Astrocyte (in vitro differentiated cells and primary cell): ENCODE measurements at regions not wholly inside any gene's neighbourhood (a gene's known extent, or its start where the extent isn't known, plus 50 kb on each side); places are given as distances from the start of the nearest gene placed in this dataset.

Experiments
- DNase-seq: peaks from one replicate; pipeline ENCODE4 v3.0.0-alpha.2; 2010; ENCODE audit warnings: low read depth
- FAIRE-seq: peaks from 2 replicates; lab custom pipeline; 2011; peaks lifted over from hg19 to GRCh38; lab: Jason Lieb, UNC
- H2AFZ ChIP-seq: 2 replicates; pipeline ENCODE4 v1.6.0; 2012; ENCODE audit warnings: low read depth, low read length, inconsistent platforms
- H3K27ac ChIP-seq: 2 replicates; pipeline ENCODE4 v1.5.1; 2011; ENCODE audit warnings: low read depth, low read length, inconsistent platforms
- H3K27me3 ChIP-seq: 2 replicates; pipeline ENCODE4 v1.6.0; 2011; ENCODE audit warnings: low read length, inconsistent platforms; ENCODE audit not compliant: insufficient read depth
- H3K36me3 ChIP-seq: 2 replicates; pipeline ENCODE4 v1.5.1; 2011; ENCODE audit warnings: low read length, inconsistent platforms; ENCODE audit not compliant: insufficient read depth
- H3K4me1 ChIP-seq: 2 replicates; pipeline ENCODE4 v1.5.1; 2011; ENCODE audit warnings: low read length, inconsistent platforms; ENCODE audit not compliant: insufficient read depth
- H3K4me2 ChIP-seq: 2 replicates; pipeline ENCODE4 v1.6.0; 2012; ENCODE audit warnings: low read length, inconsistent platforms
- H3K4me3 ChIP-seq: 2 replicates; pipeline ENCODE4 v1.5.1; 2011; ENCODE audit warnings: low read depth, mild to moderate bottlenecking, low read length, inconsistent platforms; ENCODE audit not compliant: insufficient read depth
- H3K79me2 ChIP-seq: 2 replicates; pipeline ENCODE4 v1.6.0; 2012; ENCODE audit warnings: mild to moderate bottlenecking, low read length, inconsistent platforms; ENCODE audit not compliant: insufficient read depth
- H3K9ac ChIP-seq: 2 replicates; pipeline ENCODE4 v1.6.0; 2012; ENCODE audit warnings: mild to moderate bottlenecking, low read length, inconsistent platforms
- H3K9me3 ChIP-seq: 2 replicates; pipeline ENCODE4 v1.5.1; 2012; ENCODE audit warnings: low read depth, mild to moderate bottlenecking, low read length, inconsistent platforms; ENCODE audit not compliant: insufficient read depth
- H4K20me1 ChIP-seq: 2 replicates; pipeline ENCODE4 v1.6.0; 2012; ENCODE audit warnings: low read length, inconsistent platforms; ENCODE audit not compliant: insufficient read depth
- H3K27ac Mint-ChIP-seq: one replicate; pipeline ENCODE4 v1.8.0; 2021; ENCODE audit warnings: mild to moderate bottlenecking, mixed read lengths; ENCODE audit not compliant: unreplicated experiment
- H3K27me3 Mint-ChIP-seq: one replicate; pipeline ENCODE4 v1.8.0; 2021; ENCODE audit warnings: low read depth, mixed read lengths; ENCODE audit not compliant: unreplicated experiment
- H3K36me3 Mint-ChIP-seq: one replicate; pipeline ENCODE4 v1.8.0; 2021; ENCODE audit warnings: low read depth, mixed read lengths; ENCODE audit not compliant: unreplicated experiment
- H3K4me1 Mint-ChIP-seq: one replicate; pipeline ENCODE4 v1.8.0; 2021; ENCODE audit warnings: low read depth, mixed read lengths; ENCODE audit not compliant: unreplicated experiment
- H3K4me3 Mint-ChIP-seq: one replicate; pipeline ENCODE4 v1.8.0; 2021; ENCODE audit warnings: mild to moderate bottlenecking, moderate library complexity, mixed read lengths; ENCODE audit not compliant: unreplicated experiment
- H3K9me3 Mint-ChIP-seq: one replicate; pipeline ENCODE4 v1.8.0; 2021; ENCODE audit warnings: mild to moderate bottlenecking, mixed read lengths; ENCODE audit not compliant: unreplicated experiment
- EZH2 ChIP-seq: IDR thresholded peaks from 2 replicates; pipeline ENCODE4 v1.6.1; 2012; ENCODE audit warnings: mild to moderate bottlenecking, low read length, inconsistent platforms; ENCODE audit not compliant: insufficient read depth
- TF ChIP-seq, protein P1 (sequence below): IDR thresholded peaks from 2 replicates; pipeline ENCODE4 v1.5.1; 2011; ENCODE audit warnings: low read depth, mild to moderate bottlenecking, inconsistent platforms, low read length, moderate library complexity; ENCODE audit not compliant: insufficient read depth

DNA sequence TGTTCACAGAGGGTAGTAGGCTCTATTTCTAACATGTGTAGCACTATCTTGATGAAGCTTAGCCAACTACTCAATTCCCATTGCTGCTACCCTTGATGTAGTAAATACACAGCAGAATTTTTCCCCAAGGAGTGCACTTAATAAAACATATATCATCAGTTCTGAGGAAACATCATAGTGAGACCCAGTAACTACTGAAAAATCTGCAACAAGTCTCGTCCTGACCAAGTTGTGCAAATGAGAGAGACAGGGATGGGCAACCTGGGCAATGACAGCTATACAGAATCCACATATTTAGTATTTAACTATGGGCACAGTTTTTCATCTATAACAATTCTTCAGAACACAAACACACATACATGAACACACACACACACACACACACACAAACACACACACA is 1073.8 kb upstream of the SORCS1 start:
- Mint-ChIP-seq H3K36me3 (no peaks in the 10 kb centered on the region), H3K27me3 (peaks cover 3% of the 10 kb centered on the region), H3K4me1 (no peaks in the 10 kb centered on the region), H3K4me3 (no peak overlapping the region), H3K27ac (no peak overlapping the region), H3K9me3 (peaks cover 3% of the 10 kb centered on the region)
- Histone ChIP-seq H3K27ac (no peak overlapping the region), H3K27me3 (no peaks in the 10 kb centered on the region), H4K20me1 (no peaks in the 10 kb centered on the region), H3K9me3 (no peaks in the 10 kb centered on the region), H3K36me3 (no peaks in the 10 kb centered on the region), H3K79me2 (no peaks in the 10 kb centered on the region), H3K4me1 (no peaks in the 10 kb centered on the region), H2AFZ (no peak overlapping the region), H3K4me3 (no peak overlapping the region), H3K4me2 (no peak overlapping the region), H3K9ac (no peak overlapping the region)
- FAIRE-seq (no peak), DNase-seq (no peak)
- TF ChIP-seq EZH2, result no peak
- TF ChIP-seq, protein P1, sequence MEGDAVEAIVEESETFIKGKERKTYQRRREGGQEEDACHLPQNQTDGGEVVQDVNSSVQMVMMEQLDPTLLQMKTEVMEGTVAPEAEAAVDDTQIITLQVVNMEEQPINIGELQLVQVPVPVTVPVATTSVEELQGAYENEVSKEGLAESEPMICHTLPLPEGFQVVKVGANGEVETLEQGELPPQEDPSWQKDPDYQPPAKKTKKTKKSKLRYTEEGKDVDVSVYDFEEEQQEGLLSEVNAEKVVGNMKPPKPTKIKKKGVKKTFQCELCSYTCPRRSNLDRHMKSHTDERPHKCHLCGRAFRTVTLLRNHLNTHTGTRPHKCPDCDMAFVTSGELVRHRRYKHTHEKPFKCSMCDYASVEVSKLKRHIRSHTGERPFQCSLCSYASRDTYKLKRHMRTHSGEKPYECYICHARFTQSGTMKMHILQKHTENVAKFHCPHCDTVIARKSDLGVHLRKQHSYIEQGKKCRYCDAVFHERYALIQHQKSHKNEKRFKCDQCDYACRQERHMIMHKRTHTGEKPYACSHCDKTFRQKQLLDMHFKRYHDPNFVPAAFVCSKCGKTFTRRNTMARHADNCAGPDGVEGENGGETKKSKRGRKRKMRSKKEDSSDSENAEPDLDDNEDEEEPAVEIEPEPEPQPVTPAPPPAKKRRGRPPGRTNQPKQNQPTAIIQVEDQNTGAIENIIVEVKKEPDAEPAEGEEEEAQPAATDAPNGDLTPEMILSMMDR, result no peak

DNA sequence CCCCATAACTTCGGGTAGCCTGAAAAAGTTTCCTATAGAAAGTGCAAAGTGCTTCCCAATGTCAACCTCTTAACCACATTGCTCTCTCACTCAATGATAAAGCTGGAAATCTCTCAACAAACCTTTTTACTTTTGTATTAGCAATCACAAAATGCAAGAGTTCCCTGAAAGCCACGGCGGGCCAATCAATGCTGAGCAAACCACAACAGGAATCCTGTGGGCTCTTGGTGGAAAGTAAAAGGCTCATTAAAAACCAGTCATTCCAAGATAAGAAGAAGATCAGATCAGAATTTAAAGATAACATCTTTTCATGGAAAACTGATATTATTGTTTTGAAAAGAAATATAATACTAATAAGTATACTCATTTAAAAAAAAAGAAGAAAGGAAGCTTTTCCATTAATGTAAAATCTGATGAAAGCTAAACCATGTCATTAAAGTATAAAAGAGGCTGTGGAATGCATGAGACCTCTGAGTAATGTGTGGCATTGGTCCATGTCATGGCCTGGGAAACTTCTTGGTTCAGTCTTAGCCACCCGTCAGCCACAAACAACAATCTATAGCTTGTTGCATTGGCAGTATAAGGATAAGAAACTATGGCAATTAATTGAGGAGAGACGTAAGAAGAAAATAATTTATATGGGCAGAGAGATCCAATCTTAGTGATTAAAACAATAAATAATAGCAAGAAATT is 1066.1 kb upstream of the SORCS1 start:
- Histone ChIP-seq H4K20me1 (no peaks in the 10 kb centered on the region), H3K79me2 (no peaks in the 10 kb centered on the region), H3K9me3 (no peaks in the 10 kb centered on the region), H3K4me1 (no peaks in the 10 kb centered on the region), H3K27ac (no peak overlapping the region), H2AFZ (no peak overlapping the region), H3K9ac (no peak overlapping the region), H3K36me3 (no peaks in the 10 kb centered on the region), H3K4me3 (no peak overlapping the region), H3K27me3 (no peaks in the 10 kb centered on the region), H3K4me2 (no peak overlapping the region)
- no peak for TF ChIP-seq EZH2
- TF ChIP-seq, protein P1, result no peak
- Mint-ChIP-seq H3K4me1 (peaks cover 12% of the 10 kb centered on the region), H3K36me3 (no peaks in the 10 kb centered on the region), H3K9me3 (no peaks in the 10 kb centered on the region), H3K27ac (no peak overlapping the region), H3K27me3 (peaks cover 5% of the 10 kb centered on the region), H3K4me3 (no peak overlapping the region)
- FAIRE-seq (no peak), DNase-seq (peak; percentile 16)

- Mint-ChIP-seq H3K4me1 (peaks cover 1% of the 10 kb centered on the region), H3K27ac (no peak overlapping the region), H3K36me3 (no peaks in the 10 kb centered on the region), H3K27me3 (no peaks in the 10 kb centered on the region), H3K4me3 (no peak overlapping the region), H3K9me3 (peaks cover 5% of the 10 kb centered on the region)
- no peaks in the 10 kb centered on the region for H3K79me2 ChIP-seq
- H3K4me3 ChIP-seq, result no peak overlapping the region
- FAIRE-seq, result no peak
- no peak overlapping the region for H2AFZ ChIP-seq
- no peak for TF ChIP-seq EZH2
- TF ChIP-seq, protein P1, result no peak
- no peaks in the 10 kb centered on the region for H3K36me3 ChIP-seq
- no peak overlapping the region for H3K27ac ChIP-seq
- no peak overlapping the region for H3K9ac ChIP-seq
- no peaks in the 10 kb centered on the region for H4K20me1 ChIP-seq
- no peaks in the 10 kb centered on the region for H3K4me1 ChIP-seq
- no peaks in the 10 kb centered on the region for H3K9me3 ChIP-seq
- H3K4me2 ChIP-seq, result no peak overlapping the region
- H3K27me3 ChIP-seq, result no peaks in the 10 kb centered on the region
- DNase-seq, result no peak
Observed at GRCh38 chr10:108208732-108209131, 1044.2 kb upstream of the SORCS1 start.
